ACC112 (cell line): ENCODE measurements at regions not wholly inside any gene's neighbourhood (a gene's known extent, or its start where the extent isn't known, plus 50 kb on each side); places are given as distances from the start of the nearest gene placed in this dataset.

ENCODE experiments used
- H2AFZ ChIP-seq: fragments of 200-600 bp; sonication (generic); one replicate; pipeline ENCODE4 v1.6.0; 2017; ENCODE audit warnings: antibody characterized with exemption, low read length; ENCODE audit not compliant: unreplicated experiment
- H3K27ac ChIP-seq: fragments of 200-600 bp; sonication (generic); 2 replicates; pipeline ENCODE4 v1.5.1; 2014; ENCODE audit warnings: low read depth, mild to moderate bottlenecking, antibody characterized with exemption, low read length, moderate library complexity
- H3K27me3 ChIP-seq: fragments of 200-600 bp; sonication (generic); 2 replicates; pipeline ENCODE4 v1.6.1; 2014; ENCODE audit warnings: mild to moderate bottlenecking, antibody characterized with exemption, low read length, moderate library complexity, mixed read lengths; ENCODE audit not compliant: insufficient read depth
- H3K36me3 ChIP-seq: fragments of 200-600 bp; sonication (generic); 2 replicates; pipeline ENCODE4 v1.6.1; 2016; ENCODE audit warnings: mild to moderate bottlenecking, antibody characterized with exemption, low read length, moderate library complexity, mixed read lengths; ENCODE audit not compliant: insufficient read depth
- H3K4me1 ChIP-seq: fragments of 200-600 bp; sonication (generic); one replicate; pipeline ENCODE4 v1.6.1; 2016; ENCODE audit warnings: low read length, mixed read lengths; ENCODE audit not compliant: insufficient read depth, unreplicated experiment, control insufficient read depth
- H3K4me3 ChIP-seq: fragments of 200-600 bp; sonication (generic); 2 replicates; pipeline ENCODE4 v1.5.1; 2014; ENCODE audit warnings: mild to moderate bottlenecking, low read depth, low read length
- H3K79me2 ChIP-seq: fragments of 200-600 bp; sonication (generic); one replicate; pipeline ENCODE4 v1.6.0; 2016; ENCODE audit warnings: low read length; ENCODE audit not compliant: control insufficient read depth, unreplicated experiment, insufficient read depth

GRCh38 chr4:162803378-162803777, 363.3 kb downstream of the NAF1 start:
- Histone ChIP-seq H3K27ac (no peak overlapping the region), H3K4me1 (no peaks in the 10 kb centered on the region), H3K36me3 (no peaks in the 10 kb centered on the region), H3K4me3 (no peak overlapping the region), H3K27me3 (no peaks in the 10 kb centered on the region), H2AFZ (no peak overlapping the region), H3K79me2 (no peaks in the 10 kb centered on the region)

- Histone ChIP-seq H3K27me3 (no peaks in the 10 kb centered on the region), H2AFZ (no peak overlapping the region), H3K27ac (no peak overlapping the region), H3K4me3 (no peak overlapping the region), H3K79me2 (no peaks in the 10 kb centered on the region), H3K4me1 (no peaks in the 10 kb centered on the region), H3K36me3 (no peaks in the 10 kb centered on the region)
These were observed 369.6 kb downstream of the NAF1 start for GRCh38 chr4:162797108-162797507.

DNA sequence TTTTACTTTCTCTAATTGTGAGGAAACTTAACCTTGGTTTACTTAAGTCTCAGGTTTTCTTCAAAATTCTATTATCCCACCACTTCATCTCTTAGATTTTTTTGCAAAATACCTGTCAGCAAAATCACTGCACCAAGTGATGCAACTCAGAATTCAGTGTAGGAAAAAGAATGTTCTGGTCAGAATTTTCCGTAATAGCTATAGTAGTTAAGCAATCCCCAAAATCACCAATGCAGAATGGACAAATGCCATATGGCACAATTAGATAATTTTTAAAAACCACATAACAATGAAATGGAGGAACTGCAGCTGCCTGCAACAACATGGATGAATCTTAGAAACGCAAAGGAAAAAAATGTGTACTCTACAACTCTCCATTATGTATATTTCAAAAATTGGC, 373.1 kb downstream of the NAF1 start:
- no peak overlapping the region for H3K27ac ChIP-seq
- no peaks in the 10 kb centered on the region for H3K36me3 ChIP-seq
- H3K27me3 ChIP-seq = no peaks in the 10 kb centered on the region
- no peaks in the 10 kb centered on the region for H3K79me2 ChIP-seq
- no peak overlapping the region for H2AFZ ChIP-seq
- no peak overlapping the region for H3K4me3 ChIP-seq
- H3K4me1 ChIP-seq = no peaks in the 10 kb centered on the region

GRCh38 chr4:162793004-162793403, 373.7 kb downstream of the NAF1 start:
- H3K27ac ChIP-seq = no peak overlapping the region
- H3K4me3 ChIP-seq = no peak overlapping the region
- no peaks in the 10 kb centered on the region for H3K4me1 ChIP-seq
- no peaks in the 10 kb centered on the region for H3K27me3 ChIP-seq
- H2AFZ ChIP-seq = no peak overlapping the region
- H3K36me3 ChIP-seq = no peaks in the 10 kb centered on the region
- no peaks in the 10 kb centered on the region for H3K79me2 ChIP-seq

GRCh38 chr4:162791226-162791625, 375.5 kb downstream of the NAF1 start:
- no peak overlapping the region for H2AFZ ChIP-seq
- H3K4me3 ChIP-seq = no peak overlapping the region
- H3K4me1 ChIP-seq = no peaks in the 10 kb centered on the region
- H3K36me3 ChIP-seq = no peaks in the 10 kb centered on the region
- H3K27me3 ChIP-seq = no peaks in the 10 kb centered on the region
- H3K27ac ChIP-seq = no peak overlapping the region
- no peaks in the 10 kb centered on the region for H3K79me2 ChIP-seq

- Histone ChIP-seq H3K79me2 (no peaks in the 10 kb centered on the region), H3K4me1 (no peaks in the 10 kb centered on the region), H3K27me3 (no peaks in the 10 kb centered on the region), H2AFZ (no peak overlapping the region), H3K36me3 (no peaks in the 10 kb centered on the region), H3K27ac (no peak overlapping the region), H3K4me3 (no peak overlapping the region)
These were observed 379.6 kb downstream of the NAF1 start for GRCh38 chr4:162787120-162787519.

- Histone ChIP-seq H3K27me3 (no peaks in the 10 kb centered on the region), H3K27ac (no peak overlapping the region), H3K4me1 (no peaks in the 10 kb centered on the region), H2AFZ (no peak overlapping the region), H3K36me3 (no peaks in the 10 kb centered on the region), H3K79me2 (no peaks in the 10 kb centered on the region), H3K4me3 (no peak overlapping the region)
These were observed 383.7 kb downstream of the NAF1 start for GRCh38 chr4:162782778-162783525.

DNA sequence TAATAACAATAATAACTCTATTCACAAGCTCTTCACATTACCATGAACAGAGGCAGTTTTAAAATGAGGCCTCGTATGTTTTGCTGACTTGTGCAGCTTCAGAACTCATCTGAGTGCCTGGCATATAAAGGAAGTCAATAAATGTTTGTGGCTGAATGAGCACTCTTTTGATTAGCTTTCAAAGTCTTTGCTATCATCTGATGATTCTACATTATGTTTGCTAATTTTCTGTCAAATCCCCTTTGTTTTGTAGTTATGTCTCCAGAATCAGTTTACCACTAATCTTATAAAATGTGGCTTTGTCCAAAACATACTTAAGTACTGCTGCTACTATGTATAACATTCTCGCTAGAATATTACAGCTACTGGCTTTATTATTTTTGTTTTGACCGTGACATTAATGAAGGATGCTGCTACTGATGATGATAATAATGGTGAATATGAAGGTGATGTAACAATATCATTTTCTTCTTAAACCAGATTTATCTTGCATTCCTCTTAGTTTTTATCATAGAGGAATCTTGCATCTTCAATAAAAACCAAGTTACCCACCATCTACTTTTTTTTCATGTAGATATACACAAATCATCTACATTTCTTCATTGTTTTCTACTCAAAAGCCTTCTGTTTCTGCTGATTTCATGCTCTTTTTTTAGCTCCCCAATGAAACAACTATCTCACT, 384.5 kb downstream of the NAF1 start:
- H3K79me2 ChIP-seq = no peaks in the 10 kb centered on the region
- H3K27ac ChIP-seq = no peak overlapping the region
- no peak overlapping the region for H2AFZ ChIP-seq
- H3K27me3 ChIP-seq = no peaks in the 10 kb centered on the region
- no peak overlapping the region for H3K4me3 ChIP-seq
- no peaks in the 10 kb centered on the region for H3K36me3 ChIP-seq
- H3K4me1 ChIP-seq = no peaks in the 10 kb centered on the region

DNA sequence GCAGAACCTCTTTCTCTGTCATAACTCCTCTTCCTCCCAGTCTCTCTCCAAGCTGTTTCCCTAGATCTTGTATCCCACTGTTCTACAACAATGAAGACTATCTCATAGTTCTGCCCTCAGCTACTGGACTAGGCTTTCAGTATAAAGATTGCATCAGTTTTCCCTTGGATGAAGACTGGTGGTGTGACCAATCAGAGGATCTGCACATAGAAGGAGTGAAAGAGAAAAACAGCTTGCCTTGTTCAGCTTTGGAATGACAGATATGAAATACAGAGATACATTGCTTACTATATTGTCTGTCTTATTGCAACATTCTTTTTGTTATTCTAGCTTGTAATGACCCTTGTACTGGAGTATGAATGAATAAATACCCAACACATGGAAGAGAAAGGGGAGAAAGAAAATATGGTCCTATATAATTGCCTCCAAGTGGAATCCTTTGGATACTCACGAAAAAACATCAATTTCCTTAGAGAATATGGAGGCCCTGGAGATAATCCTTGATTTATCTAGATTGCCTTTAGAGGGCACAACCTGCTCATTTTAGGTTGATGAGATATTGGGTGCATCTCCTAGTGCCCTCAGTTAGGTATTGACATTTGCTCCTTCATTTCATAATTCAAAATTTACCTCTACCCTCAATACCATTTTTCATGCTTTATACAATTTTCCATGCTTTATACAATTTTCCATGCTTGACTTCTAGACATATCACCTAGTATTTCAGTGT, 395.8 kb downstream of the NAF1 start:
- Histone ChIP-seq H3K27me3 (no peaks in the 10 kb centered on the region), H3K4me1 (no peaks in the 10 kb centered on the region), H3K4me3 (no peak overlapping the region), H3K27ac (no peak overlapping the region), H3K36me3 (no peaks in the 10 kb centered on the region), H3K79me2 (no peaks in the 10 kb centered on the region), H2AFZ (no peak overlapping the region)

GRCh38 chr4:162767083-162767482, 399.6 kb downstream of the NAF1 start:
- Histone ChIP-seq H3K27me3 (no peaks in the 10 kb centered on the region), H3K79me2 (no peaks in the 10 kb centered on the region), H3K27ac (no peak overlapping the region), H3K36me3 (no peaks in the 10 kb centered on the region), H3K4me1 (no peaks in the 10 kb centered on the region), H2AFZ (no peak overlapping the region), H3K4me3 (no peak overlapping the region)
